ENCODE measurements at regions not wholly inside any gene's neighbourhood (a gene's known extent, or its start where the extent isn't known, plus 50 kb on each side); places are given as distances from the start of the nearest gene placed in this dataset.

DNA sequence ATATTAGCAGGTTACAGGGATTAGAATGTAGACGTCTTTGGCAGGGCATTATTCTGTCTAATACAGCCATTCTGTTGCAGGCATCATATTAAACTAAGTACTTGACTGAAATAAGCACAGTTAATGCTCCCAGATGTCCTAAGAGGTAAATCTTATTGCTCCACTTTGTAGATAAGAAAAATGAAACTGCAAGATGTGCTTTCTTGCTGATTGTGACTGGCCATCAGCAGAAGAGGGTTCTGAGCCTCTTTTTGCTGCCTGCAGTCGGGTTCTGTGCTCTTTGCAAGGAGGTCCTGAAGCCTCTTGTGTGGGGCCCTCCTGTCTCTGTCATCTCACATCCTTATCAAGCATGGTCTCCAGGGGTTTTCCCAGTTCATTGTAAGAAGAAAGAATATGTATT is 167.1 kb downstream of the KCNJ2 start:
- no peak for TF ChIP-seq POLR2A (IDR thresholded peaks at IDR 0.05; ENCODE audit: control extremely low read depth in 1 of 2, low read depth in 2 of 2, low read length in 2 of 2)
- no peak for TF ChIP-seq TEAD4 (IDR thresholded peaks at IDR 0.05; ENCODE audit: low read depth, low read length)
